GM23338 (cell line): ENCODE measurements at regions not wholly inside any gene's neighbourhood (a gene's known extent, or its start where the extent isn't known, plus 50 kb on each side); places are given as distances from the start of the nearest gene placed in this dataset.

Source experiments
- ATAC-seq: fragments of 200-7000 bp; cut with Tn5 transposase; 3 replicates; pipeline ENCODE4 v1.9.1; 2020
- DNase-seq: peaks from one replicate; pipeline ENCODE4 v3.0.0-alpha.2; 2015; ENCODE audit warnings: low spot score
- H2AFZ ChIP-seq: fragments of 200-600 bp; sonication (generic); 2 replicates; pipeline ENCODE4 v1.8.0; 2016; ENCODE audit warnings: antibody characterized with exemption, mild to moderate bottlenecking, moderate library complexity
- H3F3A ChIP-seq: fragments of 200-600 bp; sonication (generic); replicated peaks from 2 replicates; pipeline ENCODE4 v1.8.0; 2017; ENCODE audit warnings: antibody characterized with exemption, mixed run types, low read depth
- H3K27ac ChIP-seq: fragments of 200-600 bp; sonication (generic); 2 replicates; pipeline ENCODE4 v1.6.1; 2016; ENCODE audit warnings: low read depth
- H3K27me3 ChIP-seq: fragments of 200-600 bp; sonication (generic); 2 replicates; pipeline ENCODE4 v1.8.0; 2016; ENCODE audit warnings: mild to moderate bottlenecking, mixed run types, moderate library complexity; ENCODE audit not compliant: insufficient read depth
- H3K36me3 ChIP-seq: fragments of 200-600 bp; sonication (generic); 2 replicates; pipeline ENCODE4 v1.8.0; 2016; ENCODE audit warnings: mild to moderate bottlenecking; ENCODE audit not compliant: insufficient read depth
- H3K4me1 ChIP-seq: fragments of 200-600 bp; sonication (generic); 2 replicates; pipeline ENCODE4 v1.8.0; 2016; ENCODE audit warnings: mild to moderate bottlenecking, moderate library complexity; ENCODE audit not compliant: insufficient read depth
- H3K4me2 ChIP-seq: fragments of 200-600 bp; sonication (generic); 2 replicates; pipeline ENCODE4 v1.7.1; 2017; ENCODE audit warnings: mixed run types
- H3K4me3 ChIP-seq: fragments of 200-600 bp; sonication (generic); 2 replicates; pipeline ENCODE4 v1.6.1; 2016; ENCODE audit warnings: mixed run types
- H3K79me2 ChIP-seq: fragments of 200-600 bp; sonication (generic); replicated peaks from 2 replicates; pipeline ENCODE4 v1.8.0; 2017; ENCODE audit warnings: mild to moderate bottlenecking; ENCODE audit not compliant: insufficient read depth
- H3K9me2 ChIP-seq: fragments of 200-600 bp; sonication (generic); 2 replicates; pipeline ENCODE4 v1.8.0; 2017; ENCODE audit not compliant: insufficient read depth
- H4K20me1 ChIP-seq: fragments of 200-600 bp; sonication (generic); replicated peaks from 2 replicates; pipeline ENCODE4 v1.8.0; 2017; ENCODE audit warnings: mild to moderate bottlenecking; ENCODE audit not compliant: insufficient read depth
- H3K27ac Mint-ChIP-seq: 2 replicates; pipeline ENCODE4 v1.8.0; 2020; ENCODE audit warnings: inconsistent platforms, mild to moderate bottlenecking, moderate library complexity, mixed read lengths
- H3K27me3 Mint-ChIP-seq: 3 replicates; pipeline ENCODE4 v1.8.0; 2022; ENCODE audit warnings: low read depth, mild to moderate bottlenecking, moderate library complexity, mixed read lengths, inconsistent platforms; ENCODE audit not compliant: insufficient read depth, poor library complexity
- H3K36me3 Mint-ChIP-seq: 3 replicates; pipeline ENCODE4 v1.8.0; 2021; ENCODE audit warnings: low read depth, mild to moderate bottlenecking, inconsistent platforms, moderate library complexity, mixed read lengths
- H3K4me1 Mint-ChIP-seq: 3 replicates; pipeline ENCODE4 v1.8.0; 2020; ENCODE audit warnings: mild to moderate bottlenecking, inconsistent platforms, mixed read lengths
- H3K4me3 Mint-ChIP-seq: 3 replicates; pipeline ENCODE4 v1.8.0; 2021; ENCODE audit warnings: moderate library complexity, mild to moderate bottlenecking, inconsistent platforms, mixed read lengths
- H3K9me3 Mint-ChIP-seq: 3 replicates; pipeline ENCODE4 v1.8.0; 2020; ENCODE audit warnings: moderate library complexity, mild to moderate bottlenecking, inconsistent platforms, mixed read lengths
- CREB1 ChIP-seq: fragments of 250-450 bp; sonication (Bioruptor Pico); IDR thresholded peaks from 2 replicates; pipeline ENCODE4 v1.5.0; 2020; ENCODE audit warnings: low read depth, mild to moderate bottlenecking, moderate library complexity
- EZH2 ChIP-seq: fragments of 200-600 bp; sonication (generic); IDR thresholded peaks from one replicate; pipeline ENCODE4 v1.8.0; 2017; ENCODE audit warnings: antibody characterized with exemption, mild to moderate bottlenecking, low read depth; ENCODE audit not compliant: unreplicated experiment
- EZH2phosphoT487 ChIP-seq: fragments of 200-600 bp; sonication (generic); IDR thresholded peaks from one replicate; pipeline ENCODE4 v1.8.1; 2018; ENCODE audit warnings: antibody characterized with exemption; ENCODE audit not compliant: unreplicated experiment
- JUNB ChIP-seq: IDR thresholded peaks from one replicate; pipeline ENCODE4 v1.6.1; 2016; ENCODE audit warnings: antibody characterized with exemption; ENCODE audit not compliant: unreplicated experiment
- NANOG ChIP-seq: IDR thresholded peaks from 2 replicates; pipeline ENCODE4 v1.6.1; 2016; ENCODE audit warnings: antibody characterized with exemption, borderline replicate concordance
- POLR2AphosphoS5 ChIP-seq: IDR thresholded peaks from 2 replicates; pipeline ENCODE4 v1.6.1; 2016; ENCODE audit warnings: antibody characterized with exemption, low read depth
- REST ChIP-seq: IDR thresholded peaks from one replicate; pipeline ENCODE4 v1.6.1; 2018; ENCODE audit warnings: antibody characterized with exemption; ENCODE audit not compliant: unreplicated experiment
- STAT1 ChIP-seq: IDR thresholded peaks from one replicate; pipeline ENCODE4 v1.6.1; 2016; ENCODE audit warnings: antibody characterized with exemption; ENCODE audit not compliant: unreplicated experiment
- ZNF331 ChIP-seq: fragments of 250-450 bp; sonication (Bioruptor Pico); IDR thresholded peaks from 2 replicates; pipeline ENCODE4 v1.5.0; 2020; ENCODE audit warnings: low read depth, mild to moderate bottlenecking, moderate library complexity
- TF ChIP-seq, protein P1 (sequence below): IDR thresholded peaks from 2 replicates; pipeline ENCODE4 v1.6.1; 2016; ENCODE audit warnings: antibody characterized with exemption
- TF ChIP-seq, protein P2 (sequence below): fragments of 250-450 bp; sonication (Bioruptor Pico); IDR thresholded peaks from 2 replicates; pipeline ENCODE4 v1.5.0; 2020; ENCODE audit warnings: mild to moderate bottlenecking, moderate library complexity

DNA sequence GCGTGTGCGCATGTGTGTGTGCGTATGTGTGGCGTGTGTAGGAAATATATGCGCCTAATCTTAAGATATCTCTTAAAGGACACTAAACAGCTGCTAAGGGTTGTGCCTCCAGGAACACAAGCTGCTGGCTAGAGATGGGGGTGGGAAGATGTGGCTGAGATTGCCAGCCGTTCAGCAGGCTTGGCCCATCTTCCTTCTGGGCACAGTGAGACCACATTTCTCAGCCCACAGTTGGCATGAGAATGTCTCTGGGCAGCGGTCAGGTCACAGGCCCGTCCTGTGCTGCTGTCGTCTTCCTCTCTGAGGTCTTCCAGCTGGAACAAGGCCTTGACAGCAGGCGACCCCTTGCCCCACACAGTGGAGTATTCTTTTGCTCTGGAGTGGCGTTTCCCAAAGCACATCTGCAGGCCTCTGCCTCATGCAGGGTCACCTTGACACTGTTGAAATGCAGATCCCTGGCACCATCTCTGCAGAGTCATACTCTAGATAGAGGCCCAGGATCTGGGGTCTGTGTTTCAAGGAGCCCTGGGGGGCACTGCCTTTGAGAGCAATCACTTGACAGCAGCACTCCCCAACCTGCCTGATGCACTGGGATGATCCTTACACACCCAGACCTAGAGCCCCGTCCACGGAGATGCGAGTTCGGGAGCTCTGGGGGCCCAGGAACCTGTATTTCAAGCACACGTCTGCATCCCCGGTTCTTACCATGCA lies 335.5 kb upstream of the SFSWAP start:
- Histone ChIP-seq H2AFZ (no peak overlapping the region), H3K4me3 (no peak overlapping the region), H4K20me1 (no peaks in the 10 kb centered on the region), H3K27me3 (no peaks in the 10 kb centered on the region), H3K79me2 (no peaks in the 10 kb centered on the region), H3K4me1 (no peaks in the 10 kb centered on the region), H3K27ac (no peak overlapping the region), H3K4me2 (no peak overlapping the region), H3K9me2 (no peaks in the 10 kb centered on the region), H3K36me3 (no peaks in the 10 kb centered on the region), H3F3A (no peaks in the 10 kb centered on the region)
- H3K27ac Mint-ChIP-seq, result no peak overlapping the region
- H3K36me3 Mint-ChIP-seq, result no peaks in the 10 kb centered on the region; the same call in 2 of the 3 replicates
- no peak for ATAC-seq
- no peak overlapping the region for H3K4me3 Mint-ChIP-seq
- no peaks in the 10 kb centered on the region; the same call in 2 of the 3 replicates for H3K9me3 Mint-ChIP-seq
- H3K27me3 Mint-ChIP-seq, result peaks cover 3% of the 10 kb centered on the region
- no peak for DNase-seq
- TF ChIP-seq EZH2, result no peak
- no peak for TF ChIP-seq JUNB
- TF ChIP-seq, protein P1, sequence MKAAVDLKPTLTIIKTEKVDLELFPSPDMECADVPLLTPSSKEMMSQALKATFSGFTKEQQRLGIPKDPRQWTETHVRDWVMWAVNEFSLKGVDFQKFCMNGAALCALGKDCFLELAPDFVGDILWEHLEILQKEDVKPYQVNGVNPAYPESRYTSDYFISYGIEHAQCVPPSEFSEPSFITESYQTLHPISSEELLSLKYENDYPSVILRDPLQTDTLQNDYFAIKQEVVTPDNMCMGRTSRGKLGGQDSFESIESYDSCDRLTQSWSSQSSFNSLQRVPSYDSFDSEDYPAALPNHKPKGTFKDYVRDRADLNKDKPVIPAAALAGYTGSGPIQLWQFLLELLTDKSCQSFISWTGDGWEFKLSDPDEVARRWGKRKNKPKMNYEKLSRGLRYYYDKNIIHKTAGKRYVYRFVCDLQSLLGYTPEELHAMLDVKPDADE, result no peak
- no peak for TF ChIP-seq STAT1
- H3K4me1 Mint-ChIP-seq, result peaks cover 10% of the 10 kb centered on the region

GRCh38 chr12:131375972-131376345 lies 334.9 kb upstream of the SFSWAP start:
- no peak overlapping the region for H3K4me3 ChIP-seq
- Mint-ChIP-seq H3K4me1 (peaks cover 13% of the 10 kb centered on the region), H3K27me3 (peaks cover 6% of the 10 kb centered on the region), H3K9me3 (no peaks in the 10 kb centered on the region; the same call in 2 of the 3 replicates), H3K4me3 (no peak overlapping the region), H3K27ac (no peak overlapping the region), H3K36me3 (no peaks in the 10 kb centered on the region; the same call in 2 of the 3 replicates)
- H4K20me1 ChIP-seq, result no peaks in the 10 kb centered on the region
- H3K79me2 ChIP-seq, result no peaks in the 10 kb centered on the region
- no peaks in the 10 kb centered on the region for H3K36me3 ChIP-seq
- H3K9me2 ChIP-seq, result no peaks in the 10 kb centered on the region
- no peak overlapping the region for H2AFZ ChIP-seq
- no peaks in the 10 kb centered on the region for H3K4me1 ChIP-seq
- no peak for ATAC-seq
- DNase-seq, result no peak
- no peak overlapping the region for H3K4me2 ChIP-seq
- H3K27ac ChIP-seq, result no peak overlapping the region
- H3K27me3 ChIP-seq, result no peaks in the 10 kb centered on the region
- H3F3A ChIP-seq, result no peaks in the 10 kb centered on the region
- no peak for TF ChIP-seq ZNF331 (CRISPR knock-in tag)
- no peak for TF ChIP-seq POLR2AphosphoS5
- no peak for TF ChIP-seq REST
- TF ChIP-seq EZH2, result no peak
- TF ChIP-seq NANOG, result no peak
- no peak for TF ChIP-seq CREB1
- TF ChIP-seq, protein P2, sequence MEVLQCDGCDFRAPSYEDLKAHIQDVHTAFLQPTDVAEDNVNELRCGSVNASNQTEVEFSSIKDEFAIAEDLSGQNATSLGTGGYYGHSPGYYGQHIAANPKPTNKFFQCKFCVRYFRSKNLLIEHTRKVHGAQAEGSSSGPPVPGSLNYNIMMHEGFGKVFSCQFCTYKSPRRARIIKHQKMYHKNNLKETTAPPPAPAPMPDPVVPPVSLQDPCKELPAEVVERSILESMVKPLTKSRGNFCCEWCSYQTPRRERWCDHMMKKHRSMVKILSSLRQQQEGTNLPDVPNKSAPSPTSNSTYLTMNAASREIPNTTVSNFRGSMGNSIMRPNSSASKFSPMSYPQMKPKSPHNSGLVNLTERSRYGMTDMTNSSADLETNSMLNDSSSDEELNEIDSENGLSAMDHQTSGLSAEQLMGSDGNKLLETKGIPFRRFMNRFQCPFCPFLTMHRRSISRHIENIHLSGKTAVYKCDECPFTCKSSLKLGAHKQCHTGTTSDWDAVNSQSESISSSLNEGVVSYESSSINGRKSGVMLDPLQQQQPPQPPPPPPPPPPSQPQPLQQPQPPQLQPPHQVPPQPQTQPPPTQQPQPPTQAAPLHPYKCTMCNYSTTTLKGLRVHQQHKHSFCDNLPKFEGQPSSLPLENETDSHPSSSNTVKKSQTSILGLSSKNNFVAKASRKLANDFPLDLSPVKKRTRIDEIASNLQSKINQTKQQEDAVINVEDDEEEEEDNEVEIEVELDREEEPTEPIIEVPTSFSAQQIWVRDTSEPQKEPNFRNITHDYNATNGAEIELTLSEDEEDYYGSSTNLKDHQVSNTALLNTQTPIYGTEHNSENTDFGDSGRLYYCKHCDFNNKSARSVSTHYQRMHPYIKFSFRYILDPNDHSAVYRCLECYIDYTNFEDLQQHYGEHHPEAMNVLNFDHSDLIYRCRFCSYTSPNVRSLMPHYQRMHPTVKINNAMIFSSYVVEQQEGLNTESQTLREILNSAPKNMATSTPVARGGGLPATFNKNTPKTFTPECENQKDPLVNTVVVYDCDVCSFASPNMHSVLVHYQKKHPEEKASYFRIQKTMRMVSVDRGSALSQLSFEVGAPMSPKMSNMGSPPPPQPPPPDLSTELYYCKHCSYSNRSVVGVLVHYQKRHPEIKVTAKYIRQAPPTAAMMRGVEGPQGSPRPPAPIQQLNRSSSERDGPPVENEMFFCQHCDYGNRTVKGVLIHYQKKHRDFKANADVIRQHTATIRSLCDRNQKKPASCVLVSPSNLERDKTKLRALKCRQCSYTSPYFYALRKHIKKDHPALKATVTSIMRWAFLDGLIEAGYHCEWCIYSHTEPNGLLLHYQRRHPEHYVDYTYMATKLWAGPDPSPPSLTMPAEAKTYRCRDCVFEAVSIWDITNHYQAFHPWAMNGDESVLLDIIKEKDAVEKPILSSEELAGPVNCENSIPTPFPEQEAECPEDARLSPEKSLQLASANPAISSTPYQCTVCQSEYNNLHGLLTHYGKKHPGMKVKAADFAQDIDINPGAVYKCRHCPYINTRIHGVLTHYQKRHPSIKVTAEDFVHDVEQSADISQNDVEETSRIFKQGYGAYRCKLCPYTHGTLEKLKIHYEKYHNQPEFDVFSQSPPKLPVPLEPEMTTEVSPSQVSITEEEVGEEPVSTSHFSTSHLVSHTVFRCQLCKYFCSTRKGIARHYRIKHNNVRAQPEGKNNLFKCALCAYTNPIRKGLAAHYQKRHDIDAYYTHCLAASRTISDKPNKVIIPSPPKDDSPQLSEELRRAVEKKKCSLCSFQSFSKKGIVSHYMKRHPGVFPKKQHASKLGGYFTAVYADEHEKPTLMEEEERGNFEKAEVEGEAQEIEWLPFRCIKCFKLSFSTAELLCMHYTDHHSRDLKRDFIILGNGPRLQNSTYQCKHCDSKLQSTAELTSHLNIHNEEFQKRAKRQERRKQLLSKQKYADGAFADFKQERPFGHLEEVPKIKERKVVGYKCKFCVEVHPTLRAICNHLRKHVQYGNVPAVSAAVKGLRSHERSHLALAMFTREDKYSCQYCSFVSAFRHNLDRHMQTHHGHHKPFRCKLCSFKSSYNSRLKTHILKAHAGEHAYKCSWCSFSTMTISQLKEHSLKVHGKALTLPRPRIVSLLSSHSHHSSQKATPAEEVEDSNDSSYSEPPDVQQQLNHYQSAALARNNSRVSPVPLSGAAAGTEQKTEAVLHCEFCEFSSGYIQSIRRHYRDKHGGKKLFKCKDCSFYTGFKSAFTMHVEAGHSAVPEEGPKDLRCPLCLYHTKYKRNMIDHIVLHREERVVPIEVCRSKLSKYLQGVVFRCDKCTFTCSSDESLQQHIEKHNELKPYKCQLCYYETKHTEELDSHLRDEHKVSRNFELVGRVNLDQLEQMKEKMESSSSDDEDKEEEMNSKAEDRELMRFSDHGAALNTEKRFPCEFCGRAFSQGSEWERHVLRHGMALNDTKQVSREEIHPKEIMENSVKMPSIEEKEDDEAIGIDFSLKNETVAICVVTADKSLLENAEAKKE (CRISPR knock-in tag), result no peak
- no peak for TF ChIP-seq EZH2phosphoT487
